HepG2 (cell line): ENCODE measurements at regions not wholly inside any gene's neighbourhood (a gene's known extent, or its start where the extent isn't known, plus 50 kb on each side); places are given as distances from the start of the nearest gene placed in this dataset.

Experiments
- ATAC-seq: fragments of 200-7000 bp; cut with Tn5 transposase; 3 replicates; pipeline ENCODE4 v1.9.1; 2020; ENCODE audit warnings: mild to moderate bottlenecking, moderate library complexity
- BruUV-seq: library from RNA; stranded (reverse); fragments of 400-500 nt; replicated peaks from 2 replicates; lab custom pipeline; 2021; lab: Mats Ljungman, UMichigan
- CTCF ChIA-PET: fragments of 300-600 bp; formaldehyde crosslinking; extraction: SDS; loops from one replicate; lab custom pipeline; 2021; ENCODE audit warnings: low total read pairs, inconsistent platforms, low intra/inter-chr PET ratio; lab: Yijun Ruan, JAX
- POLR2A ChIA-PET: fragments of 350-600 bp; sonication (Branson Sonifier 250); formaldehyde crosslinking; loops from one replicate; lab custom pipeline; 2020; ENCODE audit warnings: antibody characterized with exemption, inconsistent platforms; lab: Yijun Ruan, JAX
- DNase-seq: peaks from one replicate; pipeline ENCODE4 v3.0.0-alpha.2; 2015; ENCODE audit warnings: low spot score
- FAIRE-seq: peaks from 3 replicates; lab custom pipeline; 2011; peaks lifted over from hg19 to GRCh38; lab: Jason Lieb, UNC
- H2AFZ ChIP-seq: one replicate; pipeline ENCODE4 v1.6.1; 2011; ENCODE audit warnings: low read length, inconsistent platforms
- H3K27ac ChIP-seq: fragments of 300-600 bp; 3 replicates; pipeline ENCODE4 v1.8.0; 2011; ENCODE audit warnings: mixed run types, mild to moderate bottlenecking, mixed read lengths, low read length, inconsistent platforms; ENCODE audit not compliant: insufficient read depth; ENCODE audit errors: extremely low read length
- H3K27me3 ChIP-seq, 2 experiments: fragments of 200-600 bp in 1 of 2; 2 replicates in 1 of 2; 3 replicates in 1 of 2; pipeline versions ENCODE4 v1.6.0 to v1.8.0; 2011; ENCODE audit warnings: low read length in 2 of 2, mild to moderate bottlenecking in 2 of 2, moderate library complexity in 2 of 2, inconsistent platforms in 1 of 2; ENCODE audit not compliant: insufficient read depth in 2 of 2, control insufficient read depth in 1 of 2
- H3K36me3 ChIP-seq, 2 experiments: fragments of 200-600 bp in 1 of 2; replicated peaks in 1 of 2; 2 replicates in 1 of 2; 3 replicates in 1 of 2; pipeline versions ENCODE4 v1.5.1 to v1.8.0; 2011; ENCODE audit warnings: low read length in 2 of 2, inconsistent platforms in 1 of 2; ENCODE audit not compliant: insufficient read depth in 2 of 2, control insufficient read depth in 1 of 2
- H3K4me1 ChIP-seq: 2 replicates; pipeline ENCODE4 v1.5.1; 2012; ENCODE audit warnings: low read length, inconsistent platforms; ENCODE audit not compliant: insufficient read depth
- H3K4me2 ChIP-seq: 2 replicates; pipeline ENCODE4 v1.6.0; 2011; ENCODE audit warnings: low read depth, low read length, inconsistent platforms
- H3K4me3 ChIP-seq, 3 experiments: fragments of 200-600 bp in 1 of 3; sonication (generic), shearing (Covaris generic) in 1 of 3; replicated peaks in 1 of 3; 2 replicates each; pipeline ENCODE4 v1.5.1; 2011 to 2016; ENCODE audit warnings: low read length in 3 of 3, inconsistent platforms in 2 of 3, low read depth in 2 of 3, mild to moderate bottlenecking in 2 of 3, control low read depth in 1 of 3, mixed read lengths in 1 of 3; ENCODE audit not compliant: insufficient read depth in 1 of 3
- H3K79me2 ChIP-seq: one replicate; pipeline ENCODE4 v1.6.1; 2011; ENCODE audit warnings: low read length, inconsistent platforms; ENCODE audit not compliant: insufficient read depth
- H3K9ac ChIP-seq: 2 replicates; pipeline ENCODE4 v1.6.0; 2011; ENCODE audit warnings: mild to moderate bottlenecking, low read depth, low read length, inconsistent platforms; ENCODE audit not compliant: insufficient read depth
- H3K9me3 ChIP-seq: 2 replicates; pipeline ENCODE4 v1.5.1; 2012; ENCODE audit warnings: mild to moderate bottlenecking, low read length
- H4K20me1 ChIP-seq: 2 replicates; pipeline ENCODE4 v1.6.0; 2011; ENCODE audit warnings: inconsistent platforms, mild to moderate bottlenecking, low read length, moderate library complexity; ENCODE audit not compliant: insufficient read depth
- ATM ChIP-seq: fragments of 450-650 bp; IDR thresholded peaks from 2 replicates; pipeline ENCODE4 v1.7.1; 2017; ENCODE audit warnings: mild to moderate bottlenecking, borderline replicate concordance
- BHLHE40 ChIP-seq: IDR thresholded peaks from 2 replicates; pipeline ENCODE4 v1.6.1; 2011; ENCODE audit warnings: low read length, improper control_type of control experiment
- CREBL2 ChIP-seq: sonication (generic); formaldehyde crosslinking; IDR thresholded peaks from 2 replicates; pipeline ENCODE4 v1.8.1; 2023; ENCODE audit warnings: missing genetic modification reagents, mild to moderate bottlenecking, borderline replicate concordance
- ISX ChIP-seq: sonication (generic); formaldehyde crosslinking; conservative IDR thresholded peaks from 2 replicates; pipeline ENCODE4 v1.5.0; 2020; ENCODE audit warnings: missing genetic modification reagents
- NKX3-1 ChIP-seq: sonication (generic); formaldehyde crosslinking; IDR thresholded peaks from 2 replicates; pipeline ENCODE4 v1.5.0; 2020; ENCODE audit warnings: missing genetic modification reagents
- PBX2 ChIP-seq: IDR thresholded peaks from 2 replicates; pipeline ENCODE4 v1.6.1; 2016; ENCODE audit warnings: control low read depth
- XRCC5 ChIP-seq: fragments of 200-400 bp; formaldehyde crosslinking; optimal IDR thresholded peaks from 2 replicates; pipeline ENCODE3; 2017; ENCODE audit warnings: mild to moderate bottlenecking, low read length
- ZFP36L2 ChIP-seq: sonication (generic); formaldehyde crosslinking; IDR thresholded peaks from 2 replicates; pipeline ENCODE4 v1.4.0; 2020; ENCODE audit warnings: missing genetic modification reagents
- ZNF230 ChIP-seq: sonication (generic); formaldehyde crosslinking; IDR thresholded peaks from 2 replicates; pipeline ENCODE4 v1.4.0; 2020; ENCODE audit warnings: mild to moderate bottlenecking, missing genetic modification reagents
- ZNF260 ChIP-seq: sonication (generic); formaldehyde crosslinking; IDR thresholded peaks from 2 replicates; pipeline ENCODE4 v1.4.0; 2020; ENCODE audit warnings: missing genetic modification reagents, low read depth, mild to moderate bottlenecking, borderline replicate concordance
- ZNF30 ChIP-seq: sonication (generic); formaldehyde crosslinking; IDR thresholded peaks from 2 replicates; pipeline ENCODE4 v1.5.0; 2020; ENCODE audit warnings: mild to moderate bottlenecking, missing genetic modification reagents
- ZNF543 ChIP-seq: sonication (generic); formaldehyde crosslinking; IDR thresholded peaks from 2 replicates; pipeline ENCODE4 v1.4.0; 2020; ENCODE audit warnings: mild to moderate bottlenecking, missing genetic modification reagents
- ZNF652 ChIP-seq: IDR thresholded peaks from 2 replicates; pipeline ENCODE4 v1.6.1; 2016; ENCODE audit warnings: low read depth, borderline replicate concordance
- ZNF768 ChIP-seq: sonication (generic); formaldehyde crosslinking; IDR thresholded peaks from 2 replicates; pipeline ENCODE4 v1.4.0; 2020; ENCODE audit warnings: missing genetic modification reagents
- ZNF782 ChIP-seq: sonication (generic); formaldehyde crosslinking; IDR thresholded peaks from 2 replicates; pipeline ENCODE4 v1.4.0; 2020; ENCODE audit warnings: missing genetic modification reagents, mild to moderate bottlenecking, borderline replicate concordance
- ZNF83 ChIP-seq: sonication (generic); formaldehyde crosslinking; IDR thresholded peaks from 2 replicates; pipeline ENCODE4 v1.4.0; 2020; ENCODE audit warnings: missing genetic modification reagents, mild to moderate bottlenecking, borderline replicate concordance
- ZNF850 ChIP-seq: sonication (generic); formaldehyde crosslinking; conservative IDR thresholded peaks from 2 replicates; pipeline ENCODE4 v1.9.0; 2021; ENCODE audit warnings: mild to moderate bottlenecking, missing genetic modification reagents
- WGBS: methylation state at CpG from one replicate; pipeline ENCODE4 v1.1.6; 2017; ENCODE audit warnings: low lambda C conversion rate; 5-methylcytosine and 5-hydroxymethylcytosine counted together
- in situ Hi-C: cut with HindIII; loops from 2 replicates; pipeline ENCODE4 v1.10.0; 2017; ENCODE audit warnings: low pct_unique_long_range_greater_than_20kb; ENCODE audit not compliant: extremely low pct_ligation_motif_present
- intact Hi-C: fragments of 100-400 bp; cut with micrococcal nuclease; formaldehyde crosslinking; loops from one replicate; pipeline ENCODE4 v1.10.0; 2022; ENCODE audit not compliant: unreplicated experiment

- no peak for DNase-seq
- Histone ChIP-seq H3K79me2 (no peaks in the 10 kb centered on the region), H3K4me3 (no peak overlapping the region), H3K9ac (no peak overlapping the region), H3K4me1 (no peaks in the 10 kb centered on the region)
- no TSS peak for BruUV-seq
- TF ChIP-seq ZNF30 (CRISPR knock-in tag) (no peak), ZNF782 (CRISPR knock-in tag) (no peak), ZNF230 (CRISPR knock-in tag) (no peak), ISX (CRISPR knock-in tag) (no peak), BHLHE40 (no peak), ZNF83 (CRISPR knock-in tag) (no peak), ATM (no peak), ZNF652 (CRISPR knock-in tag) (no peak), CREBL2 (CRISPR knock-in tag) (no peak), ZNF850 (CRISPR knock-in tag) (no peak), ZFP36L2 (CRISPR knock-in tag) (no peak), PBX2 (CRISPR knock-in tag) (no peak), ZNF260 (CRISPR knock-in tag) (no peak), ZNF543 (CRISPR knock-in tag) (no peak), ZNF768 (CRISPR knock-in tag) (no peak), NKX3-1 (CRISPR knock-in tag) (no peak), XRCC5 (no peak)
- TF ChIP-seq, all 625 proteins: peak for 0
- in situ Hi-C loops (no loop called here), intact Hi-C loops (no loop called here)
- H3K9me3 ChIP-seq = no peaks in the 10 kb centered on the region
- no peak overlapping the region for H3K27ac ChIP-seq
- ATAC-seq (no peak), FAIRE-seq (no peak)
- no peaks in the 10 kb centered on the region for H4K20me1 ChIP-seq
- ChIA-PET CTCF (no interaction called here), POLR2A (no interaction called here)
- H2AFZ ChIP-seq = no peak overlapping the region
- no peaks in the 10 kb centered on the region for H3K36me3 ChIP-seq
- H3K27me3 ChIP-seq = no peaks in the 10 kb centered on the region
- no peak overlapping the region for H3K4me2 ChIP-seq
- WGBS = 25% methylated on average over 4 of the region's 4 CpGs
Measured at GRCh38 chr6:139819776-139820175, 445.3 kb upstream of the CITED2 start.
